ENCODE measurements at regions not wholly inside any gene's neighbourhood (a gene's known extent, or its start where the extent isn't known, plus 50 kb on each side); places are given as distances from the start of the nearest gene placed in this dataset.
"Not testable (repeated sequence)": the region's sequence is repeated elsewhere in the genome, so short reads cannot be mapped to it uniquely, and the experiment has no call there.

- intact Hi-C loops (cut with DNase I; ENCODE audit: low total_unique reads): no loop called here
- TF ChIP-seq CTCF (IDR thresholded peaks at IDR 0.05) (no peak), POLR2A (IDR thresholded peaks at IDR 0.05) (no peak)
- no peak for DNase-seq
- no peaks in the 10 kb centered on the region for H3K9me3 ChIP-seq
- H3K27me3 ChIP-seq: no peaks in the 10 kb centered on the region
- H3K4me3 ChIP-seq: no peak overlapping the region
- H3K27ac ChIP-seq: no peak overlapping the region
- no peaks in the 10 kb centered on the region for H3K36me3 ChIP-seq (ENCODE audit: low read depth, missing control alignments)
- H3K4me1 ChIP-seq: peaks cover 7% of the 10 kb centered on the region
These were observed 109.3 kb upstream of the ANKRD30BL start for GRCh38 chr2:132270981-132271546.

- H3K9me3 ChIP-seq; H3K4me1 ChIP-seq; H3K4me3 ChIP-seq; H3K27me3 ChIP-seq; H3K27ac ChIP-seq; intact Hi-C loops (cut with DNase I; ENCODE audit: low total_unique reads); DNase-seq; H3K36me3 ChIP-seq (ENCODE audit: low read depth, missing control alignments): not testable (repeated sequence)
- WGBS, 2 donors: 77 to 89% methylated on average over 11 of the region's 11 CpGs
These were observed 110.0 kb upstream of the ANKRD30BL start for GRCh38 chr2:132271794-132272193.

GRCh38 chr2:132272713-132273112 is 111.0 kb upstream of the ANKRD30BL start:
- intact Hi-C loops (cut with DNase I; ENCODE audit: low total_unique reads): no loop called here

GRCh38 chr2:132273585-132273984 is 111.8 kb upstream of the ANKRD30BL start:
- H3K27me3 ChIP-seq; H3K9me3 ChIP-seq; H3K36me3 ChIP-seq (ENCODE audit: low read depth, missing control alignments); H3K27ac ChIP-seq; DNase-seq; H3K4me1 ChIP-seq; intact Hi-C loops (cut with DNase I; ENCODE audit: low total_unique reads); H3K4me3 ChIP-seq: not testable (repeated sequence)
- WGBS, 2 donors: 73 to 77% methylated on average over 23 of the region's 23 CpGs

More at GRCh38 chr2:132272713-132273112, 111.0 kb upstream of the ANKRD30BL start:
- TF ChIP-seq POLR2A (IDR thresholded peaks at IDR 0.05): no peak
- TF ChIP-seq CTCF (IDR thresholded peaks at IDR 0.05): no peak
- DNase-seq: no peak
- no peak overlapping the region for H3K27ac ChIP-seq
- H3K4me1 ChIP-seq: peaks cover under 1% of the 10 kb centered on the region
- H3K4me3 ChIP-seq: no peak overlapping the region
- H3K9me3 ChIP-seq: no peaks in the 10 kb centered on the region
- WGBS, 2 donors: 73% methylated on average over 14 of the region's 14 CpGs
- H3K27me3 ChIP-seq: no peaks in the 10 kb centered on the region
- H3K36me3 ChIP-seq (ENCODE audit: low read depth, missing control alignments): no peaks in the 10 kb centered on the region

- TF ChIP-seq POLR2A (IDR thresholded peaks at IDR 0.05): no peak
- no peak for TF ChIP-seq CTCF (IDR thresholded peaks at IDR 0.05)
- Histone ChIP-seq H3K9me3 (no peaks in the 10 kb centered on the region), H3K4me1 (no peaks in the 10 kb centered on the region), H3K27ac (no peak overlapping the region), H3K27me3 (no peaks in the 10 kb centered on the region), H3K36me3 (ENCODE audit: low read depth, missing control alignments) (no peaks in the 10 kb centered on the region), H3K4me3 (no peak overlapping the region)
- intact Hi-C loops (cut with DNase I; ENCODE audit: low total_unique reads): no loop called here
- WGBS, 2 donors: 78 to 83% methylated on average over 10 of the region's 10 CpGs
- no peak for DNase-seq
These were observed 112.2 kb upstream of the ANKRD30BL start for GRCh38 chr2:132274000-132274399.

GRCh38 chr2:132275396-132275795 is 113.6 kb upstream of the ANKRD30BL start:
- Histone ChIP-seq H3K9me3 (no peaks in the 10 kb centered on the region), H3K4me3 (no peak overlapping the region), H3K27ac (no peak overlapping the region), H3K4me1 (no peaks in the 10 kb centered on the region), H3K36me3 (ENCODE audit: low read depth, missing control alignments) (no peaks in the 10 kb centered on the region), H3K27me3 (no peaks in the 10 kb centered on the region)
- intact Hi-C loops (cut with DNase I; ENCODE audit: low total_unique reads): no loop called here
- TF ChIP-seq CTCF (IDR thresholded peaks at IDR 0.05): no peak
- TF ChIP-seq POLR2A (IDR thresholded peaks at IDR 0.05): no peak
- 88 to 90% methylated on average over 17 of the region's 17 CpGs for WGBS, 2 donors
- no peak for DNase-seq
